ENCODE measurements at regions not wholly inside any gene's neighbourhood (a gene's known extent, or its start where the extent isn't known, plus 50 kb on each side); places are given as distances from the start of the nearest gene placed in this dataset.

DNA sequence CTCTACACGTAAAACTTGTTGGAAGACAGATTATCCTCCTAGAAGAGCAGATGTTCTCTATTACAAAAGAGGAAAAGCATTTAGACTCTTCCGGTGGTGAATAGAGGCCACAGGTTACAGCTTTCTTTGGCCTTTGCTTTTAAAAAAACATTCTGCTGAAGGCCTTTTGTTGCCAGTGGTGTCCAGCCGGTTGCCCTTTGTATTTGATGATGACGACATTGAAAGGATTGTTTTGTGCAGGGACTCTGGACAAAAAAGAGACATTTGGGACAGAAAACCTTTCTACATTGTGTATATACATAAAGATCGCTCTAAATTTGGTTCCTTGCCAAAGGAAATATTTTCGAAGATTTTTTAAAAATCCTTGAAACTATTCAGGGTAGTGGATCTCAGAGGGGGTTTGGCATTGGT lies 180.3 kb downstream of the C9orf152 start:
- TF ChIP-seq CTCF (IDR thresholded peaks at IDR 0.05; ENCODE audit: poor library complexity) (no peak), EZH2phosphoT487 (IDR thresholded peaks at IDR 0.05; ENCODE audit: low read depth, severe bottlenecking, unreplicated experiment) (no peak), EZH2 (IDR thresholded peaks at IDR 0.05; ENCODE audit: borderline replicate concordance) (no peak)

Data from hepatocyte (in vitro differentiated cells).